ENCODE measurements at regions not wholly inside any gene's neighbourhood (a gene's known extent, or its start where the extent isn't known, plus 50 kb on each side); places are given as distances from the start of the nearest gene placed in this dataset.

GRCh38 chr4:24040811-24041210 is 151.0 kb upstream of the PPARGC1A start:
- TF ChIP-seq CTCF (IDR thresholded peaks at IDR 0.05; ENCODE audit: low read depth, low read length) = no peak
- DNase-seq (ENCODE audit: extremely low read depth, low read depth) = no peak

DNA sequence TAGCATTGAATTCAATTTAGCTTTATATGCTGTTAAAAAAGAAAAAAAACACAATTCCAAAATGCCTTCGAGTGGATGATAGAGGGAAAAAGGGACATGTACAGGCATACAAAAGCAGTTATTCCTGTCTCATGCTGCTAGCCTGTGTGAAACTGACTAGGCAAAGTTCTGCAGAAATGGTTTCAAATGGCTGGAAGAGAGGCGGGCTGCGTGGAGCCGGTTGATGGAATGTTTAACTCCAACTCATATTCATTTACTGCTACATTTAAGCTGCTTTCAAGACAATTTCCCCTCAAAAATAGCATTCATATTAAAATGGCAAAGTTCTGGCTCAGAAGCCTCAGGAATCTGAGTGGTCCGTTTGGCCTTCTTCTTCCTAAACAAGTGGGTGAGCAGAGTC is 143.8 kb upstream of the PPARGC1A start:
- no peak for DNase-seq (ENCODE audit: extremely low read depth, low read depth)
- no peak for TF ChIP-seq CTCF (IDR thresholded peaks at IDR 0.05; ENCODE audit: low read depth, low read length)

DNA sequence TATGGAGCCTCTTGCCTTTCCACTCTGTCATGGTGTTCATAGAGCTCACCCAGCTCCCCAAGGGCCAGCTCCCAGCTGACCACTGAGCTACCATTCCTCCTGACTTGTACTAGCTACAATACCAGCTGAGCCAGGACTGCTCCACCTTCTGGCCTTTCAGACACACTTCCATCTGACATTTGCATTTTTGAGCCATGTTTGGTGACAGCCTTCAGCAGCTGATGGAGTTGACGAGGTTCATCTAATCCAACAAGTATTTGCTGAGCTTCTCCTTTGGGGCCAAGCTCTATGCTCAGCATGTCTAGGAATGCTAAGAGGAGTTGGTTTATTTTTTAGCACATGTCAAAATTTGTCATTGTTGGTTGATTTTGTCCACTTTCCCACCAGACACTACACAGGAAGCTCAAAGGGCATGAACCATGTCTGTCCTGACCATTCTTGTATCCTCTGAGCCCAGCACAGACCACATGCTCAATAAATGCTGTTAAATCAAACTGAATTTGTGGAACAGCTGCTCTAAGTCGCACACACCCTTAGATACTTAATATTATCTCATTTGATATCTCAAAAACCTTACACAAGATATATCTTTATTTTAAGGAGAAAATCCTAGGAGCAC is 142.6 kb upstream of the PPARGC1A start:
- no peak for DNase-seq (ENCODE audit: extremely low read depth, low read depth)
- peak; percentile 19; the same call in 1 of the 2 replicates for TF ChIP-seq CTCF (IDR thresholded peaks at IDR 0.05; ENCODE audit: low read depth, low read length)

DNA sequence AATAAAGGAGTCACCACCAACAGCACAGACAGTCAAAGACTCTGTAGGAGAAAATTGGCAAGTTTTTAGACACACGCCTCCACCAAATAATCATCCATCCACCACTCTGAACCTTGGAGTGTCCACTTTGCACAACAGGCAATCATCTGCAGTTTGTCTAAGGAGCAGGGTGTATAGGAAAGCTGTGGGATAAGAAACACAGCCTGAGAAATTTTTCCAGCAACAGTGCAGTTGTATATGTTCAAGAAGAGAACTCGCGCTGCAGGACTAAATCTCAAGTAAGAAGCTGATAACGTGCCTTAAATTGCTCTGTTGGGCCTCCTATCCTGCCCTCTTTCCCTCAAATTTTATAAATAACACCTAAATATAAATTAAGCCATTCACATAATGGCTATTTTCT is 136.7 kb upstream of the PPARGC1A start:
- TF ChIP-seq CTCF (IDR thresholded peaks at IDR 0.05; ENCODE audit: low read depth, low read length) = no peak
- DNase-seq (ENCODE audit: extremely low read depth, low read depth) = no peak

DNA sequence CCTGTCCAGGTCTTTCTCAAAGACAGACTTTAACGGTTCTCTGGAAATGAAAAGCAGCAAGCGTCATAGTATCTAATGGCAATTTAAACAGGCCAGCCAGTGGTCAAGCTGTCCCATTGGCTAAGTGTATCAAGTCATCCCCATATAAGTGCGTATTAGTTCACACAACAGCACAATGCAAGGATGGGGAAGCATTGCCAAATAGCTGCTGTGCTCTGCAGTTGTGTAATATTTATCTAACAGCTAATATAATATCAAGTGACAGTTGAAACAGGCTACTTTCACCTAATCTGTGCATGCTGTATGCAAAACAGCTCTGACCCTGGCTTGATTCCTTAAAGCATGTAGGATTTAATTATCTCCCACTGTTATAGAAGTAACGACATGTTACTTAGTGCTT is 134.8 kb upstream of the PPARGC1A start:
- no peak for DNase-seq (ENCODE audit: extremely low read depth, low read depth)
- no peak for TF ChIP-seq CTCF (IDR thresholded peaks at IDR 0.05; ENCODE audit: low read depth, low read length)

DNA sequence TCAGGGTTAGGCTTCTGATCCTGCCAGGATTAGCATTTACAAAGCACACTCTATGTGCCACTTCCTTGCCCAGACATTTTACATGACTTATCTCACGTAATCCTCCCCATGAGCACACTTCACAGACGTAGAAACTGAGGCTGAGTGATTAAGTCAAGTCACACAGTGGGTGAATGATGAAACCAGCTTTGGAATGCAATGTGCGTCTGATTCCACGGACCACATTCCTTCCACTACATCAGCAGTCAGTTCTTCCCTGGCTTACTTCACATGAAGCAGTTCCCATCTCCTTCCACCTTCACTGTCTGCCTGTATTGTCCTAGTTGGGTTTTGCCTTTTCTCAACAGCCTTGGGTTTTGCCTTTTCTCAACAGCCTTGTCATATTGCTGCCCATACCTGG is 134.3 kb upstream of the PPARGC1A start:
- DNase-seq (ENCODE audit: extremely low read depth, low read depth) = no peak
- TF ChIP-seq CTCF (IDR thresholded peaks at IDR 0.05; ENCODE audit: low read depth, low read length) = no peak

- DNase-seq (ENCODE audit: extremely low read depth, low read depth) = no peak
- TF ChIP-seq CTCF (IDR thresholded peaks at IDR 0.05; ENCODE audit: low read depth, low read length) = no peak
These were observed 125.9 kb upstream of the PPARGC1A start for GRCh38 chr4:24015782-24016181.
